Heart right ventricle (tissue), 16 donors: ENCODE measurements at regions not wholly inside any gene's neighbourhood (a gene's known extent, or its start where the extent isn't known, plus 50 kb on each side); places are given as distances from the start of the nearest gene placed in this dataset.

ENCODE experiments used
- ATAC-seq, 8 donors: fragments of 200-7000 bp; cut with Tn5 transposase; one replicate each; pipeline ENCODE4 v1.9.1; 2020; ENCODE audit warnings: mild to moderate bottlenecking in 8 of 8, moderate library complexity in 8 of 8, moderate number of reproducible peaks in 1 of 8
- DNase-seq, 2 donors: peaks; one replicate each; pipeline ENCODE4 v3.0.0-alpha.2; 2020
- H3K27ac ChIP-seq, 10 donors: fragments of 200-600 bp; sonication (generic) in 2 of 10; one replicate each; pipeline versions ENCODE4 v1.5.0 to v1.8.0; 2020 to 2022; ENCODE audit warnings: mild to moderate bottlenecking in 3 of 10
- H3K27me3 ChIP-seq, 7 donors: fragments of 200-600 bp; one replicate each; pipeline ENCODE4 v1.8.0; 2021 to 2022; ENCODE audit warnings: mild to moderate bottlenecking in 2 of 7
- H3K36me3 ChIP-seq, 9 donors: fragments of 200-600 bp; sonication (generic) in 1 of 9; one replicate each; pipeline versions ENCODE4 v1.5.0 to v1.8.0; 2020 to 2022; ENCODE audit warnings: mild to moderate bottlenecking in 2 of 9
- H3K4me1 ChIP-seq, 9 donors: fragments of 200-600 bp; sonication (generic) in 1 of 9; one replicate each; pipeline versions ENCODE4 v1.5.0 to v1.8.0; 2020 to 2022; ENCODE audit warnings: mild to moderate bottlenecking in 4 of 9
- H3K4me3 ChIP-seq, 10 donors: fragments of 200-600 bp; sonication (generic) in 2 of 10; one replicate each; pipeline versions ENCODE4 v1.5.0 to v1.8.0; 2020 to 2022; ENCODE audit warnings: mild to moderate bottlenecking in 7 of 10, moderate library complexity in 2 of 10
- H3K9me3 ChIP-seq, 11 donors: fragments of 200-600 bp in 10 of 11; sonication (generic) in 2 of 11; one replicate each; pipeline versions ENCODE4 v1.5.0 to v1.8.0; 2013 to 2022; ENCODE audit warnings: mild to moderate bottlenecking in 2 of 11, control low read depth in 1 of 11, moderate library complexity in 1 of 11
- CTCF ChIP-seq, 9 donors: fragments of 200-600 bp; sonication (generic) in 2 of 9; IDR thresholded peaks; one replicate each; pipeline versions ENCODE4 v1.5.0 to v1.8.0; 2021 to 2022; ENCODE audit warnings: antibody characterized with exemption in 9 of 9, mild to moderate bottlenecking in 5 of 9, moderate library complexity in 1 of 9
- WGBS, 2 donors: extraction: QIAGEN DNeasy Blood & Tissue Kit; methylation state at CpG; one replicate each; pipeline ENCODE4 v1.1.7; 2013; ENCODE audit warnings: inconsistent platforms in 1 of 2; 5-methylcytosine and 5-hydroxymethylcytosine counted together
- intact Hi-C, 10 donors: fragments of 100-400 bp; cut with DNase I; formaldehyde crosslinking; loops; one replicate each; pipeline versions ENCODE4 v1.11.1 to v1.14.2; 2022
- donor health status: Arrhythmogenic right ventricular cardiomyopathy.
- donor health status: ischemic (EF 13 %, LVEDD 7.1; RV severe dilation, severe dysfunction).
- donor health status: healthy with polysubstance abuse.
- donor health status: DM: no; HTN: yes; CAD: no.
- donor health status: DM: no; HTN: no; CAD: no.
- donor health status: ischemic (EF 25% LVEDD 6.9; RV normal size, moderate dysfunction).
- donor health status: ischemic (EF 25% LVEDD 5.7; RV mildly dilated, moderate dysfunction).
- donor health status: healthy.
- donor health status: DM: yes; HTN: yes; CAD: no.
- donor health status: Ischemic cardiomyopathy.
- donor health status: ischemic (EF 35%, LVEDD 5.7; RV mildly dilated, moderate dysfunction).
- donor health status: nonischemic (EF 11% LVEDD 7.7; RV severe dilation, severe dysfunction).
- donor health status: DM: yes; HTN: yes; CAD: no.
- donor health status: PGD.
- donor health status: ischemic (EF 29% LVEDD 5.4; RV normal size, mild dysfunction).
- donor health status: nonischemic (EF 23%, LVEDD 6.1; RV moderate dilation, normal function).

GRCh38 chr10:121300723-121301122 lies 297.5 kb downstream of the FGFR2 start:
- H3K36me3 ChIP-seq = no peaks in the 10 kb centered on the region
- H3K9me3 ChIP-seq = no peaks in the 10 kb centered on the region
- H3K27me3 ChIP-seq = peaks cover 0 to 16% (median 6%) of the 10 kb centered on the region in 7 donors
- no peak for TF ChIP-seq CTCF (IDR thresholded peaks at IDR 0.05)
- ATAC-seq = no peak
- H3K4me3 ChIP-seq = no peak overlapping the region
- DNase-seq = no peak
- 86% methylated on average over 6 of the region's 6 CpGs for WGBS, 2 donors
- H3K4me1 ChIP-seq = no peaks in the 10 kb centered on the region
- no peak overlapping the region for H3K27ac ChIP-seq
- intact Hi-C loops = loop anchor here in 1 of 10 donors (10.0 kb wide), 1 partner anchor 264 kb away; no protein-coding TSS in a partner anchor

GRCh38 chr10:121302541-121303180 lies 295.6 kb downstream of the FGFR2 start:
- Histone ChIP-seq H3K36me3 (no peaks in the 10 kb centered on the region), H3K27ac (no peak overlapping the region), H3K27me3 (peaks cover 0 to 16% (median 6%) of the 10 kb centered on the region in 7 donors), H3K4me1 (no peaks in the 10 kb centered on the region), H3K4me3 (no peak overlapping the region), H3K9me3 (no peaks in the 10 kb centered on the region)
- TF ChIP-seq CTCF (IDR thresholded peaks at IDR 0.05) = no peak
- intact Hi-C loops = loop anchor here in 1 of 10 donors (10.0 kb wide), 1 partner anchor 262 kb away; no protein-coding TSS in a partner anchor
- ATAC-seq (no peak), DNase-seq (no peak)
- WGBS, 2 donors = 79 to 82% methylated on average over 7 of the region's 7 CpGs

GRCh38 chr10:121303287-121303890 lies 294.9 kb downstream of the FGFR2 start:
- intact Hi-C loops = loop anchor here in 1 of 10 donors (10.0 kb wide), 1 partner anchor 261 kb away; no protein-coding TSS in a partner anchor
- no peaks in the 10 kb centered on the region for H3K9me3 ChIP-seq
- H3K27ac ChIP-seq = no peak overlapping the region
- no peaks in the 10 kb centered on the region for H3K4me1 ChIP-seq
- H3K36me3 ChIP-seq = no peaks in the 10 kb centered on the region
- TF ChIP-seq CTCF (IDR thresholded peaks at IDR 0.05) = no peak
- peaks cover 0 to 20% (median 6%) of the 10 kb centered on the region in 7 donors for H3K27me3 ChIP-seq
- H3K4me3 ChIP-seq = no peak overlapping the region
- ATAC-seq (no peak), DNase-seq (no peak)
- WGBS, 2 donors = 81% methylated on average over 10 of the region's 10 CpGs

GRCh38 chr10:121305066-121305465 lies 293.2 kb downstream of the FGFR2 start:
- TF ChIP-seq CTCF (IDR thresholded peaks at IDR 0.05) = no peak
- Histone ChIP-seq H3K27ac (no peak overlapping the region), H3K27me3 (peaks cover 0 to 22% (median 6%) of the 10 kb centered on the region in 7 donors), H3K36me3 (no peaks in the 10 kb centered on the region), H3K9me3 (no peaks in the 10 kb centered on the region), H3K4me1 (no peaks in the 10 kb centered on the region), H3K4me3 (no peak overlapping the region)
- 65 to 72% methylated on average over 2 of the region's 2 CpGs for WGBS, 2 donors
- ATAC-seq (no peak), DNase-seq (no peak)
- intact Hi-C loops = loop anchor here in 1 of 10 donors (10.0 kb wide), 1 partner anchor 260 kb away; no protein-coding TSS in a partner anchor
